ENCODE measurements at regions not wholly inside any gene's neighbourhood (a gene's known extent, or its start where the extent isn't known, plus 50 kb on each side); places are given as distances from the start of the nearest gene placed in this dataset.

- Mint-ChIP-seq H3K4me1 (ENCODE audit: low read depth) (no peaks in the 10 kb centered on the region), H3K9me3 (ENCODE audit: low read depth) (no peaks in the 10 kb centered on the region), H3K27ac (no peak overlapping the region), H3K27me3 (no peaks in the 10 kb centered on the region), H3K36me3 (ENCODE audit: insufficient read depth) (no peaks in the 10 kb centered on the region), H3K4me3 (ENCODE audit: low read depth) (no peak overlapping the region)
- TF ChIP-seq, protein P1, sequence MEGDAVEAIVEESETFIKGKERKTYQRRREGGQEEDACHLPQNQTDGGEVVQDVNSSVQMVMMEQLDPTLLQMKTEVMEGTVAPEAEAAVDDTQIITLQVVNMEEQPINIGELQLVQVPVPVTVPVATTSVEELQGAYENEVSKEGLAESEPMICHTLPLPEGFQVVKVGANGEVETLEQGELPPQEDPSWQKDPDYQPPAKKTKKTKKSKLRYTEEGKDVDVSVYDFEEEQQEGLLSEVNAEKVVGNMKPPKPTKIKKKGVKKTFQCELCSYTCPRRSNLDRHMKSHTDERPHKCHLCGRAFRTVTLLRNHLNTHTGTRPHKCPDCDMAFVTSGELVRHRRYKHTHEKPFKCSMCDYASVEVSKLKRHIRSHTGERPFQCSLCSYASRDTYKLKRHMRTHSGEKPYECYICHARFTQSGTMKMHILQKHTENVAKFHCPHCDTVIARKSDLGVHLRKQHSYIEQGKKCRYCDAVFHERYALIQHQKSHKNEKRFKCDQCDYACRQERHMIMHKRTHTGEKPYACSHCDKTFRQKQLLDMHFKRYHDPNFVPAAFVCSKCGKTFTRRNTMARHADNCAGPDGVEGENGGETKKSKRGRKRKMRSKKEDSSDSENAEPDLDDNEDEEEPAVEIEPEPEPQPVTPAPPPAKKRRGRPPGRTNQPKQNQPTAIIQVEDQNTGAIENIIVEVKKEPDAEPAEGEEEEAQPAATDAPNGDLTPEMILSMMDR (IDR thresholded peaks at IDR 0.05; ENCODE audit: unreplicated experiment): no peak
- no peak for DNase-seq (ENCODE audit: low spot score, unreplicated experiment)
Observed at GRCh38 chr2:187134306-187134705, 285.3 kb upstream of the ZSWIM2 start.

- no peaks in the 10 kb centered on the region for H3K27me3 Mint-ChIP-seq
- no peak overlapping the region for H3K4me3 Mint-ChIP-seq (ENCODE audit: low read depth)
- no peaks in the 10 kb centered on the region for H3K4me1 Mint-ChIP-seq (ENCODE audit: low read depth)
- TF ChIP-seq, protein P1 (IDR thresholded peaks at IDR 0.05; ENCODE audit: unreplicated experiment): no peak
- no peaks in the 10 kb centered on the region for H3K9me3 Mint-ChIP-seq (ENCODE audit: low read depth)
- no peaks in the 10 kb centered on the region for H3K36me3 Mint-ChIP-seq (ENCODE audit: insufficient read depth)
- no peak overlapping the region for H3K27ac Mint-ChIP-seq
- DNase-seq (ENCODE audit: low spot score, unreplicated experiment): no peak
Observed at GRCh38 chr2:187129868-187130267, 280.9 kb upstream of the ZSWIM2 start.

DNA sequence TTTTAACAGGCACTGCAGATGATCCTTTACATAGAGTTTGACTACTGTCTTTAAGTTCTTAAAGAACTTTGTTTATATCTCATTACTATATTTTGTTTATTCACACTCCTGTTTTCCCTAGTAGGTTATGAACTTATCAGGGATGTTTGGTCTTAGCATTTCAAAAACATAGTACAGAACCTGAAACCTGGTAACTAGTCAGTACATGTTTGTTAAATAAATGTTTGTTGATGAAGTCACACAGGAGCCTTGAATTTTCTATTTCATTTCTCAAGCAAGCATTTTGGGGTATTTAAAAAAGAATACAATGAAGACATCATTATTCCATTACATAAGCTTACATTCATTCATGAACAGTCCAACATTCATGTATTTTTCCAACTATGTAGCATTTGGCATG is 280.3 kb upstream of the ZSWIM2 start:
- H3K36me3 Mint-ChIP-seq (ENCODE audit: insufficient read depth): no peaks in the 10 kb centered on the region
- no peaks in the 10 kb centered on the region for H3K9me3 Mint-ChIP-seq (ENCODE audit: low read depth)
- no peak overlapping the region for H3K4me3 Mint-ChIP-seq (ENCODE audit: low read depth)
- H3K27ac Mint-ChIP-seq: no peak overlapping the region
- TF ChIP-seq, protein P1 (IDR thresholded peaks at IDR 0.05; ENCODE audit: unreplicated experiment): no peak
- H3K27me3 Mint-ChIP-seq: no peaks in the 10 kb centered on the region
- H3K4me1 Mint-ChIP-seq (ENCODE audit: low read depth): peaks cover 1% of the 10 kb centered on the region
- no peak for DNase-seq (ENCODE audit: low spot score, unreplicated experiment)

GRCh38 chr2:187126247-187127005 is 277.5 kb upstream of the ZSWIM2 start:
- H3K4me3 Mint-ChIP-seq (ENCODE audit: low read depth): no peak overlapping the region
- TF ChIP-seq, protein P1 (IDR thresholded peaks at IDR 0.05; ENCODE audit: unreplicated experiment): no peak
- H3K27me3 Mint-ChIP-seq: no peaks in the 10 kb centered on the region
- peaks cover 1% of the 10 kb centered on the region for H3K4me1 Mint-ChIP-seq (ENCODE audit: low read depth)
- no peaks in the 10 kb centered on the region for H3K9me3 Mint-ChIP-seq (ENCODE audit: low read depth)
- no peak overlapping the region for H3K27ac Mint-ChIP-seq
- no peak for DNase-seq (ENCODE audit: low spot score, unreplicated experiment)
- no peaks in the 10 kb centered on the region for H3K36me3 Mint-ChIP-seq (ENCODE audit: insufficient read depth)

DNA sequence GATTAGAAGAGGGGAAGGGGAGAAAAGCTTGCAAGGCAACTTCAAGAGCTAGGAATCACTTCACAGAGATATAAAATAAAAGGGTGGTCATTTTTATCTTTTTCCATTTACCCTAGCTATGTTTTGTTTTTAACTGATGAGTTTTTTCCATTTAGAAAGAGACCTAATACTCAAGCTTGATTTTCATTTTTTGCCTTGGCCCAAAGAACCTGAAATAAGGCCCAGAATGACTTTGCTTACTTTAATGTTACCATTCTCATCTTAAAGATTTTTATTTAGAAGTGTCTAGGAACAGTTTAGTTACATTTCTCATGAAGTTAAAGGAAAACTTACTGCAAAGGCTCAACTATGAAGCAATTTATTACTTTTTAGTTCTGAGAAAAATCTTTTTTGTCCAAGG is 276.3 kb upstream of the ZSWIM2 start:
- Mint-ChIP-seq H3K27me3 (no peaks in the 10 kb centered on the region), H3K4me3 (ENCODE audit: low read depth) (no peak overlapping the region), H3K27ac (no peak overlapping the region), H3K4me1 (ENCODE audit: low read depth) (peaks cover 1% of the 10 kb centered on the region), H3K9me3 (ENCODE audit: low read depth) (no peaks in the 10 kb centered on the region), H3K36me3 (ENCODE audit: insufficient read depth) (no peaks in the 10 kb centered on the region)
- TF ChIP-seq, protein P1 (IDR thresholded peaks at IDR 0.05; ENCODE audit: unreplicated experiment): no peak
- no peak for DNase-seq (ENCODE audit: low spot score, unreplicated experiment)
